ENCODE measurements at regions not wholly inside any gene's neighbourhood (a gene's known extent, or its start where the extent isn't known, plus 50 kb on each side); places are given as distances from the start of the nearest gene placed in this dataset.
A peak's percentile ranks its signal among the peaks of the same experiment; 100 is the strongest.

GRCh38 chr6:19590501-19591131 lies 246.6 kb upstream of the ID4 start:
- POLR2A ChIA-PET, result no interaction called here
- CTCF ChIA-PET, result no interaction called here
- TF ChIP-seq BHLHE40 (IDR thresholded peaks at IDR 0.05; ENCODE audit: borderline replicate concordance) (no peak), L3MBTL2 (conservative IDR thresholded peaks at IDR 0.05) (no peak), ZNF384 (IDR thresholded peaks at IDR 0.05) (no peak), HDGF (IDR thresholded peaks at IDR 0.05; ENCODE audit: borderline replicate concordance) (no peak), FOXM1 (IDR thresholded peaks at IDR 0.05; ENCODE audit: borderline replicate concordance) (no peak), CTBP1 (IDR thresholded peaks at IDR 0.05; ENCODE audit: borderline replicate concordance) (no peak), NFRKB (IDR thresholded peaks at IDR 0.05) (no peak), ARNT (IDR thresholded peaks at IDR 0.05) (no peak), LEF1 (IDR thresholded peaks at IDR 0.05; ENCODE audit: borderline replicate concordance) (no peak), SUZ12 (IDR thresholded peaks at IDR 0.05) (no peak), FOXK2 (IDR thresholded peaks at IDR 0.05) (no peak), ELF4 (IDR thresholded peaks at IDR 0.05) (no peak), SP1 (IDR thresholded peaks at IDR 0.05) (no peak), FOXA1 (IDR thresholded peaks at IDR 0.05) (no peak), TARDBP (IDR thresholded peaks at IDR 0.05) (no peak)
- TF ChIP-seq, protein P1, sequence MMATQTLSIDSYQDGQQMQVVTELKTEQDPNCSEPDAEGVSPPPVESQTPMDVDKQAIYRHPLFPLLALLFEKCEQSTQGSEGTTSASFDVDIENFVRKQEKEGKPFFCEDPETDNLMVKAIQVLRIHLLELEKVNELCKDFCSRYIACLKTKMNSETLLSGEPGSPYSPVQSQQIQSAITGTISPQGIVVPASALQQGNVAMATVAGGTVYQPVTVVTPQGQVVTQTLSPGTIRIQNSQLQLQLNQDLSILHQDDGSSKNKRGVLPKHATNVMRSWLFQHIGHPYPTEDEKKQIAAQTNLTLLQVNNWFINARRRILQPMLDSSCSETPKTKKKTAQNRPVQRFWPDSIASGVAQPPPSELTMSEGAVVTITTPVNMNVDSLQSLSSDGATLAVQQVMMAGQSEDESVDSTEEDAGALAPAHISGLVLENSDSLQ (IDR thresholded peaks at IDR 0.05), result no peak
- DNase-seq (ENCODE audit: extremely low spot score), result no peak

DNA sequence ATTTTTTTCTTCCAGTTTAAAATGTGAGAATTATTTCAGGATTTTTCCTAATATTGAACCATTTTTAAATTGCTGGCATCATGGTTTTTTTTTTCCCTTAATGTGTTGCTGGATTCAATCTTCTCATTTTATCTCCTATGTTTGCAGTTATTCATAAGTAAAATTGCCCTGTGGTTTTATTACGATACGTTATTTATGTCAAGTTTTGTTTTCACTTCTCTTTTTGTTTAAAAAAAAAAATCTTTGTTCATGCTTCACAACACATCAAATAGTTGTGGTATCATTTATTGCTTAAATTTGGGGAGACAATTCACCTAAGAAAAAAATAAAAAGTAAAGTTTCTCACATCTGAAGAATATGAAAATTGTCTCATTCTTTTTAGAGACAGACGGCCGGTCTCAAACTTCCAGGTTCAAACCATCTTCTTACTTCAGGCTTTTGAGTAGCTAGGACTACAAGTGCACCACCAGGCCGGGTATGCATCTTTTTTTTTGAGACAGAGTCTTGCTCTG lies 239.3 kb upstream of the ID4 start:
- no peak for TF ChIP-seq SP1 (IDR thresholded peaks at IDR 0.05)
- no peak for TF ChIP-seq FOXA1 (IDR thresholded peaks at IDR 0.05)
- TF ChIP-seq LEF1 (IDR thresholded peaks at IDR 0.05; ENCODE audit: borderline replicate concordance), result no peak
- TF ChIP-seq CTBP1 (IDR thresholded peaks at IDR 0.05; ENCODE audit: borderline replicate concordance), result no peak
- no peak for TF ChIP-seq FOXK2 (IDR thresholded peaks at IDR 0.05)
- no peak for TF ChIP-seq TARDBP (IDR thresholded peaks at IDR 0.05)
- TF ChIP-seq L3MBTL2 (conservative IDR thresholded peaks at IDR 0.05), result no peak
- TF ChIP-seq, protein P1 (IDR thresholded peaks at IDR 0.05), result no peak
- TF ChIP-seq ZNF384 (IDR thresholded peaks at IDR 0.05), result no peak
- TF ChIP-seq ELF4 (IDR thresholded peaks at IDR 0.05), result no peak
- no peak for TF ChIP-seq BHLHE40 (IDR thresholded peaks at IDR 0.05; ENCODE audit: borderline replicate concordance)
- no peak for TF ChIP-seq SUZ12 (IDR thresholded peaks at IDR 0.05)
- no peak for TF ChIP-seq NFRKB (IDR thresholded peaks at IDR 0.05)
- no peak for TF ChIP-seq FOXM1 (IDR thresholded peaks at IDR 0.05; ENCODE audit: borderline replicate concordance)
- TF ChIP-seq ARNT (IDR thresholded peaks at IDR 0.05), result no peak
- TF ChIP-seq HDGF (IDR thresholded peaks at IDR 0.05; ENCODE audit: borderline replicate concordance), result no peak
- ChIA-PET POLR2A (interaction anchor here (1.0 kb wide), 1 partner anchor 26 kb away, joined by 3 read pairs; no protein-coding TSS in a partner anchor), CTCF (interaction anchor here (0.6 kb wide), 1 partner anchor 301 kb away, joined by 3 read pairs; no protein-coding TSS in a partner anchor)
- DNase-seq (ENCODE audit: extremely low spot score), result no peak

- POLR2A ChIA-PET, result no interaction called here
- no peak for DNase-seq (ENCODE audit: extremely low spot score)
- CTCF ChIA-PET, result interaction anchor here (0.6 kb wide), 1 partner anchor 357 kb away, joined by 4 read pairs; no protein-coding TSS in a partner anchor
- TF ChIP-seq ELF4 (IDR thresholded peaks at IDR 0.05), result no peak
- TF ChIP-seq, protein P1 (IDR thresholded peaks at IDR 0.05), result peak; percentile 97
- TF ChIP-seq CTBP1 (IDR thresholded peaks at IDR 0.05; ENCODE audit: borderline replicate concordance), result no peak
These were observed 237.2 kb upstream of the ID4 start for GRCh38 chr6:19599796-19600464.

DNA sequence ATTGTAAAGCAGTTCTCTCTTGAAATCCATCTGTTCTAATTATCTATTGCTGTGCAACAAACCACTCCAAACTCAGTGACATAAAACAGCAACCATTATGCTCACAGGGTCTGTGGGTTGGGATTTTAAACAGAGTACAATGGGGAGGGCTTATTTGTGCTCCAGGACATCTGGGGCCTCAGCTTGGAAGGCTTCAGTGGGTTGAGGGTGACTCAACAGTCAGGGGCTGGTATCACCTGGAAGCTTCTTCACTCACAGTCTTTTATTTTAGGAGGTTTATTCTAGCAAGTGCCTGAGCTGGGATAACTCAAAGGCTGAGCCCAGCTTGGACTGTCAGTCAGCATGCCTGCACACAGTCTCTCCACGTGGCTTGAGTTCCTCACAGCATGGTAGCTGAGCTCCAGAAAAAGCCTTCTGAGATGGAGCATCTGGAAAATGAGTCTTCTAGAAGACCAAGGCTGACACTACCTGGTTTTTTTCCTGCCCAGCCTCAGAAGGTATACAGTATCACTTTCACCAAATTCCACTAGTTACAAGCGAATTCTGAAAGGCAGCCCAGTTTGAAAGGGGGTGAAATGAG lies 234.6 kb upstream of the ID4 start:
- TF ChIP-seq FOXM1 (IDR thresholded peaks at IDR 0.05; ENCODE audit: borderline replicate concordance), result no peak
- TF ChIP-seq, protein P1 (IDR thresholded peaks at IDR 0.05), result peak; percentile 45; the same call in 1 of the 2 replicates
- POLR2A ChIA-PET, result no interaction called here
- DNase-seq (ENCODE audit: extremely low spot score), result no peak
- CTCF ChIA-PET, result no interaction called here

- POLR2A ChIA-PET, result no interaction called here
- DNase-seq (ENCODE audit: extremely low spot score), result no peak
- TF ChIP-seq TARDBP (IDR thresholded peaks at IDR 0.05), result no peak
- TF ChIP-seq BHLHE40 (IDR thresholded peaks at IDR 0.05; ENCODE audit: borderline replicate concordance), result no peak
- TF ChIP-seq, protein P1 (IDR thresholded peaks at IDR 0.05), result no peak
- TF ChIP-seq LEF1 (IDR thresholded peaks at IDR 0.05; ENCODE audit: borderline replicate concordance), result no peak
- TF ChIP-seq L3MBTL2 (conservative IDR thresholded peaks at IDR 0.05), result no peak
- TF ChIP-seq ARNT (IDR thresholded peaks at IDR 0.05), result no peak
- TF ChIP-seq HDGF (IDR thresholded peaks at IDR 0.05; ENCODE audit: borderline replicate concordance), result no peak
- TF ChIP-seq SUZ12 (IDR thresholded peaks at IDR 0.05), result no peak
- no peak for TF ChIP-seq SP1 (IDR thresholded peaks at IDR 0.05)
- no peak for TF ChIP-seq CTBP1 (IDR thresholded peaks at IDR 0.05; ENCODE audit: borderline replicate concordance)
- TF ChIP-seq FOXM1 (IDR thresholded peaks at IDR 0.05; ENCODE audit: borderline replicate concordance), result no peak
- TF ChIP-seq NFRKB (IDR thresholded peaks at IDR 0.05), result no peak
- no peak for TF ChIP-seq ELF4 (IDR thresholded peaks at IDR 0.05)
- no peak for TF ChIP-seq FOXK2 (IDR thresholded peaks at IDR 0.05)
- CTCF ChIA-PET, result interaction anchor here (0.5 kb wide), 1 partner anchor 531 kb away, joined by 3 read pairs; no protein-coding TSS in a partner anchor
These were observed 233.4 kb upstream of the ID4 start for GRCh38 chr6:19603721-19604120.

Measured in HEK293T (cell line).